IMR-90 (cell line): ENCODE measurements at regions not wholly inside any gene's neighbourhood (a gene's known extent, or its start where the extent isn't known, plus 50 kb on each side); places are given as distances from the start of the nearest gene placed in this dataset.

Experiments
- CTCF ChIP-seq: conservative IDR thresholded peaks from 2 replicates; pipeline ENCODE4 v1.5.1; 2012; ENCODE audit warnings: mild to moderate bottlenecking, low read depth, low read length, improper control_type of control experiment
- POLR2A ChIP-seq: IDR thresholded peaks from 2 replicates; pipeline ENCODE4 v1.6.1; 2012; ENCODE audit warnings: mild to moderate bottlenecking, low read depth, low read length
- RFX5 ChIP-seq: IDR thresholded peaks from 2 replicates; pipeline ENCODE4 v1.8.0; 2012; ENCODE audit warnings: low read depth, mild to moderate bottlenecking, low read length, moderate library complexity

GRCh38 chr1:107004421-107004820, 52.1 kb upstream of the PRMT6 start:
- TF ChIP-seq CTCF (no peak), RFX5 (no peak), POLR2A (no peak)
